ENCODE measurements at regions not wholly inside any gene's neighbourhood (a gene's known extent, or its start where the extent isn't known, plus 50 kb on each side); places are given as distances from the start of the nearest gene placed in this dataset.

DNA sequence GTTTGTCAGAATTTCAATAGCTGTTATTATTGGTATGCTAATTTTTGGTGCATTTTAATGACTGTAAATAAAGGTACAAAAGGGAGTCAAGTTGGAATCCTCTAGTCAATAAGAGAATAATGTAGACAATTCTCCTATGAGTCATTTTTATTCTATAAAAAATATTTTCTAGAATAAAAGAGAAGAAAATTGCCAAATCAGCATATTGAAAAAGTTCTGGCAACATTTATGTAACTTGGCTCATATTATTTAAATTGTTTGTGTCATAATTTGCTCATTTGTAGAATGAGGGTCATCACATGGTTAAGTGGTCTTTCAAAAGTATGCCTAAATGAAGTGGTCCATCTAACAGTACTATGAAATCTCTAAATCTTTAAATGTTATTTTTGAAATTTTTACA, 1719.8 kb upstream of the WWC1 start (continued):
- TF ChIP-seq NFYA (IDR thresholded peaks at IDR 0.05; ENCODE audit: borderline replicate concordance, low read depth, low read length) = no peak
- TF ChIP-seq RB1 (IDR thresholded peaks at IDR 0.05; ENCODE audit: borderline replicate concordance) = no peak
- TF ChIP-seq, protein P1, sequence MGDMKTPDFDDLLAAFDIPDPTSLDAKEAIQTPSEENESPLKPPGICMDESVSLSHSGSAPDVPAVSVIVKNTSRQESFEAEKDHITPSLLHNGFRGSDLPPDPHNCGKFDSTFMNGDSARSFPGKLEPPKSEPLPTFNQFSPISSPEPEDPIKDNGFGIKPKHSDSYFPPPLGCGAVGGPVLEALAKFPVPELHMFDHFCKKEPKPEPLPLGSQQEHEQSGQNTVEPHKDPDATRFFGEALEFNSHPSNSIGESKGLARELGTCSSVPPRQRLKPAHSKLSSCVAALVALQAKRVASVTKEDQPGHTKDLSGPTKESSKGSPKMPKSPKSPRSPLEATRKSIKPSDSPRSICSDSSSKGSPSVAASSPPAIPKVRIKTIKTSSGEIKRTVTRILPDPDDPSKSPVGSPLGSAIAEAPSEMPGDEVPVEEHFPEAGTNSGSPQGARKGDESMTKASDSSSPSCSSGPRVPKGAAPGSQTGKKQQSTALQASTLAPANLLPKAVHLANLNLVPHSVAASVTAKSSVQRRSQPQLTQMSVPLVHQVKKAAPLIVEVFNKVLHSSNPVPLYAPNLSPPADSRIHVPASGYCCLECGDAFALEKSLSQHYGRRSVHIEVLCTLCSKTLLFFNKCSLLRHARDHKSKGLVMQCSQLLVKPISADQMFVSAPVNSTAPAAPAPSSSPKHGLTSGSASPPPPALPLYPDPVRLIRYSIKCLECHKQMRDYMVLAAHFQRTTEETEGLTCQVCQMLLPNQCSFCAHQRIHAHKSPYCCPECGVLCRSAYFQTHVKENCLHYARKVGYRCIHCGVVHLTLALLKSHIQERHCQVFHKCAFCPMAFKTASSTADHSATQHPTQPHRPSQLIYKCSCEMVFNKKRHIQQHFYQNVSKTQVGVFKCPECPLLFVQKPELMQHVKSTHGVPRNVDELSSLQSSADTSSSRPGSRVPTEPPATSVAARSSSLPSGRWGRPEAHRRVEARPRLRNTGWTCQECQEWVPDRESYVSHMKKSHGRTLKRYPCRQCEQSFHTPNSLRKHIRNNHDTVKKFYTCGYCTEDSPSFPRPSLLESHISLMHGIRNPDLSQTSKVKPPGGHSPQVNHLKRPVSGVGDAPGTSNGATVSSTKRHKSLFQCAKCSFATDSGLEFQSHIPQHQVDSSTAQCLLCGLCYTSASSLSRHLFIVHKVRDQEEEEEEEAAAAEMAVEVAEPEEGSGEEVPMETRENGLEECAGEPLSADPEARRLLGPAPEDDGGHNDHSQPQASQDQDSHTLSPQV (IDR thresholded peaks at IDR 0.05) = no peak

DNA sequence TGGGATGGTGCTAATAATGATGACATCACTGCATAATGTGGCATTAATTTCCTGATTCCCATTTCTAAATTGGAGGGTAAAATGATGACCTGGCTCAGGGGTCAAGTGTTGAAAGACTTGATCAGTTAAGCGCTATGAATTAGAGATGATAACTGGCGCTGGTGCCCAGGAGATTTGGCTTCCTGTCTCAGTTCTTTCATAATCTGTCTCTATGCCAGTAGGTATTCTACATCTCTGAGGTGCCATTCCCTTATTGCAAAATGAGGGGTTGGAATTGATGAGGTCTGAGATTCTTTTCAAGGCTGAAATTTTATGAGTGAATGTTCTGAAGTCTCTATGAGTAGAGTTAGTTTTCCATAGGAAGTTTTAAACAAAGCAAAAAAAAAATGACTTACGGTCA, 1715.1 kb upstream of the WWC1 start:
- intact Hi-C loops (cut with micrococcal nuclease; ENCODE audit: unreplicated experiment) = no loop called here
- Histone ChIP-seq H3K4me1 (ENCODE audit: control insufficient read depth, insufficient read depth, low read length) (no peaks in the 10 kb centered on the region), H4K20me1 (ENCODE audit: control insufficient read depth, insufficient read depth) (no peaks in the 10 kb centered on the region), H3K4me3 (no peak overlapping the region), H3K27ac (ENCODE audit: control insufficient read depth, insufficient read depth) (no peak overlapping the region), H3K36me3 (ENCODE audit: control insufficient read depth in 2 of 2, insufficient read depth in 2 of 2, low read length in 1 of 2) (no peaks in the 10 kb centered on the region), H2AFZ (ENCODE audit: control insufficient read depth, low read depth, low read length) (no peak overlapping the region), H3K27me3 (replicated peaks in 1 of 2; ENCODE audit: control insufficient read depth in 2 of 2, insufficient read depth in 2 of 2, low read length in 1 of 2) (no peaks in the 10 kb centered on the region), H3K79me2 (ENCODE audit: control insufficient read depth, insufficient read depth, low read length) (no peaks in the 10 kb centered on the region), H3K9me3 (replicated peaks; ENCODE audit: control insufficient read depth, insufficient read depth, low read length) (no peaks in the 10 kb centered on the region), H3K9ac (ENCODE audit: control insufficient read depth, insufficient read depth, low read length) (no peak overlapping the region), H3K4me2 (ENCODE audit: control insufficient read depth, insufficient read depth) (no peak overlapping the region)
- SMC1A ChIA-PET (ENCODE audit: uncharacterized antibody, unreplicated experiment) = no interaction called here
- BruUV-seq (replicated peaks) = no TSS peak
- 45% methylated on average over 3 of the region's 3 CpGs for WGBS (ENCODE audit: insufficient coverage, insufficient replicate concordance, low lambda C conversion rate, missing lambda C conversion rate)
- in situ Hi-C loops (cut with MboI) = no loop called here
- CTCF ChIA-PET = no interaction called here
- ATAC-seq = no peak
- RAD21 ChIA-PET (ENCODE audit: unreplicated experiment) = no interaction called here
- POLR2A ChIA-PET = no interaction called here
- no peak for FAIRE-seq
- no peak for DNase-seq (ENCODE audit: low read depth, low spot score)
- no peak for TF ChIP-seq CHD2 (IDR thresholded peaks at IDR 0.05; ENCODE audit: borderline replicate concordance, low read depth, low read length)
- TF ChIP-seq LARP7 (IDR thresholded peaks at IDR 0.05) = no peak
- TF ChIP-seq JUNB (IDR thresholded peaks at IDR 0.05) = no peak
- no peak for TF ChIP-seq MTA3 (IDR thresholded peaks at IDR 0.05; ENCODE audit: borderline replicate concordance, low read length)
- TF ChIP-seq, protein P1 (IDR thresholded peaks at IDR 0.05) = no peak
- TF ChIP-seq RUNX3 (IDR thresholded peaks at IDR 0.05; ENCODE audit: low read length) = no peak
- no peak for TF ChIP-seq IRF4 (IDR thresholded peaks at IDR 0.05; ENCODE audit: low read depth, low read length)
- TF ChIP-seq EED (IDR thresholded peaks at IDR 0.05; ENCODE audit: low read depth) = no peak
- TF ChIP-seq, protein P2, sequence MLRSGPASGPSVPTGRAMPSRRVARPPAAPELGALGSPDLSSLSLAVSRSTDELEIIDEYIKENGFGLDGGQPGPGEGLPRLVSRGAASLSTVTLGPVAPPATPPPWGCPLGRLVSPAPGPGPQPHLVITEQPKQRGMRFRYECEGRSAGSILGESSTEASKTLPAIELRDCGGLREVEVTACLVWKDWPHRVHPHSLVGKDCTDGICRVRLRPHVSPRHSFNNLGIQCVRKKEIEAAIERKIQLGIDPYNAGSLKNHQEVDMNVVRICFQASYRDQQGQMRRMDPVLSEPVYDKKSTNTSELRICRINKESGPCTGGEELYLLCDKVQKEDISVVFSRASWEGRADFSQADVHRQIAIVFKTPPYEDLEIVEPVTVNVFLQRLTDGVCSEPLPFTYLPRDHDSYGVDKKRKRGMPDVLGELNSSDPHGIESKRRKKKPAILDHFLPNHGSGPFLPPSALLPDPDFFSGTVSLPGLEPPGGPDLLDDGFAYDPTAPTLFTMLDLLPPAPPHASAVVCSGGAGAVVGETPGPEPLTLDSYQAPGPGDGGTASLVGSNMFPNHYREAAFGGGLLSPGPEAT (IDR thresholded peaks at IDR 0.05; ENCODE audit: low read depth) = no peak
- TF ChIP-seq, protein P3, sequence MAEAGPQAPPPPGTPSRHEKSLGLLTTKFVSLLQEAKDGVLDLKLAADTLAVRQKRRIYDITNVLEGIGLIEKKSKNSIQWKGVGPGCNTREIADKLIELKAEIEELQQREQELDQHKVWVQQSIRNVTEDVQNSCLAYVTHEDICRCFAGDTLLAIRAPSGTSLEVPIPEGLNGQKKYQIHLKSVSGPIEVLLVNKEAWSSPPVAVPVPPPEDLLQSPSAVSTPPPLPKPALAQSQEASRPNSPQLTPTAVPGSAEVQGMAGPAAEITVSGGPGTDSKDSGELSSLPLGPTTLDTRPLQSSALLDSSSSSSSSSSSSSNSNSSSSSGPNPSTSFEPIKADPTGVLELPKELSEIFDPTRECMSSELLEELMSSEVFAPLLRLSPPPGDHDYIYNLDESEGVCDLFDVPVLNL (IDR thresholded peaks at IDR 0.05; ENCODE audit: low read depth, low read length) = no peak
- no peak for TF ChIP-seq NR2F1 (conservative IDR thresholded peaks at IDR 0.05)
- no peak for TF ChIP-seq POU2F2 (IDR thresholded peaks at IDR 0.05; ENCODE audit: borderline replicate concordance, low read depth, low read length)

All from GM12878 (cell line).